Coronary artery (tissue), 2 donors: ENCODE measurements at regions not wholly inside any gene's neighbourhood (a gene's known extent, or its start where the extent isn't known, plus 50 kb on each side); places are given as distances from the start of the nearest gene placed in this dataset.

ENCODE experiments used
- DNase-seq: peaks from one replicate; pipeline ENCODE4 v3.0.0-alpha.2; 2017; ENCODE audit warnings: low spot score
- H3K27ac ChIP-seq, 2 donors: fragments of 200-600 bp; sonication (generic); one replicate each; pipeline ENCODE4 v1.5.1; 2016 to 2019
- H3K4me3 ChIP-seq: fragments of 200-600 bp; sonication (generic); 2 replicates; pipeline ENCODE4 v1.5.1; 2016; ENCODE audit warnings: mild to moderate bottlenecking, moderate library complexity
- TF ChIP-seq, protein P1 (sequence below): fragments of 200-600 bp; sonication (generic); IDR thresholded peaks from one replicate; pipeline ENCODE4 v1.5.1; 2019; ENCODE audit warnings: antibody characterized with exemption

DNA sequence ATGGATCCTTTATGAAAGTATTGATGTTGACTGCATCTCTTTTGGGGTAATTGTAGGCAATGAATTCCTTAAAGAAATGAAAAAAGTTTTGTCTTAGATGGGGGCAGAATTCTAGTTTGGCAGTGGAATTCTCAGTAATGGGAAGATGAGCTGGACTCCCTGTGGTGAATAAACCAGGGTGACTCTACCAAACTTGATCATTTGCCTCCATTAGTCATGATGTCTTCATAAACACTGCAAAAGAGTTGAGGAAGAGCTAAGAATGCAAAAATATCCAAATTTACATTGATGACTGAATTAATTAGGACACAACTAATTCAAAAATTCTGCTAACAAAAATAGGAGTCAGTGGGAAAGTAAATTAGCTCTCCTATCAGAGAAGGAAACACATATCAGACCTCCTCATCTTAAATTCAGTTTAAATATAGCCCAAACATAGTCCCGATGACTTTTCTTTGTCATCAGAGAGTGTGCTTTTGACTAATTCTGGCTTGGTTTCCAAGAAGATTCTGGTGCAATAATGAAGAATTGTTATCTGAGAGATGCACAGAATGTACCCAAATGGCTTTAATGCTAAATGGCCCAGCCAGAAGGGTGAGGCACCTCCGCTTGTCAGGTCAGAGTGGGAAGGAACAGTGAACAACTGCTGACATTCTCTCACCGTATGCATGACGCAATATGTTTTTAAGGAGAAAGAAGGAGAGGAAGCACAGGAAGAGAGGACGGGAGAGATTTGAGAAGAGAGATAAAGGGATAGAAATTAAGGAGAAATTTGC is 525.1 kb downstream of the LMO4 start:
- TF ChIP-seq, protein P1, sequence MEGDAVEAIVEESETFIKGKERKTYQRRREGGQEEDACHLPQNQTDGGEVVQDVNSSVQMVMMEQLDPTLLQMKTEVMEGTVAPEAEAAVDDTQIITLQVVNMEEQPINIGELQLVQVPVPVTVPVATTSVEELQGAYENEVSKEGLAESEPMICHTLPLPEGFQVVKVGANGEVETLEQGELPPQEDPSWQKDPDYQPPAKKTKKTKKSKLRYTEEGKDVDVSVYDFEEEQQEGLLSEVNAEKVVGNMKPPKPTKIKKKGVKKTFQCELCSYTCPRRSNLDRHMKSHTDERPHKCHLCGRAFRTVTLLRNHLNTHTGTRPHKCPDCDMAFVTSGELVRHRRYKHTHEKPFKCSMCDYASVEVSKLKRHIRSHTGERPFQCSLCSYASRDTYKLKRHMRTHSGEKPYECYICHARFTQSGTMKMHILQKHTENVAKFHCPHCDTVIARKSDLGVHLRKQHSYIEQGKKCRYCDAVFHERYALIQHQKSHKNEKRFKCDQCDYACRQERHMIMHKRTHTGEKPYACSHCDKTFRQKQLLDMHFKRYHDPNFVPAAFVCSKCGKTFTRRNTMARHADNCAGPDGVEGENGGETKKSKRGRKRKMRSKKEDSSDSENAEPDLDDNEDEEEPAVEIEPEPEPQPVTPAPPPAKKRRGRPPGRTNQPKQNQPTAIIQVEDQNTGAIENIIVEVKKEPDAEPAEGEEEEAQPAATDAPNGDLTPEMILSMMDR, result no peak
- no peak for DNase-seq
- H3K27ac ChIP-seq, result no peak overlapping the region
- H3K4me3 ChIP-seq, result no peak overlapping the region

DNA sequence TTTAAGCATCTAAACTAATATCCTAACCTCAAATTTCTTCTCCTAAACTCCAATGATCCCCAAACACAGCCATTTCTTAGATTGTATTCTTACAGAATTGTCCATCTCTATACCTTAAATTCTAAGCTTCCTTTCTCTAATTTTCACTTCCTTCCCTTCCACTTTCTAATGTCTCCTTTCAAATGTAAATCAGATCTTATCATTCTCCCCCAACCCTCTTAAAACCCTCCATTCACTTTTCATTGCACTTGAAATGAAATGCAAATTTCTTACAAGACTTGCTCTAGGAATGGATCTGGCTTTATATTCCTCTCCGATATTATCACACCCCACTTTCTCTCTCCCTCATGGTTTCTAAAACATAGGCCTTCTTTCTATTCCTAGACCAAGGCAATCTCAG is 534.6 kb downstream of the LMO4 start:
- DNase-seq, result no peak
- Histone ChIP-seq H3K4me3 (no peak overlapping the region), H3K27ac (no peak overlapping the region)
- TF ChIP-seq, protein P1, result no peak

DNA sequence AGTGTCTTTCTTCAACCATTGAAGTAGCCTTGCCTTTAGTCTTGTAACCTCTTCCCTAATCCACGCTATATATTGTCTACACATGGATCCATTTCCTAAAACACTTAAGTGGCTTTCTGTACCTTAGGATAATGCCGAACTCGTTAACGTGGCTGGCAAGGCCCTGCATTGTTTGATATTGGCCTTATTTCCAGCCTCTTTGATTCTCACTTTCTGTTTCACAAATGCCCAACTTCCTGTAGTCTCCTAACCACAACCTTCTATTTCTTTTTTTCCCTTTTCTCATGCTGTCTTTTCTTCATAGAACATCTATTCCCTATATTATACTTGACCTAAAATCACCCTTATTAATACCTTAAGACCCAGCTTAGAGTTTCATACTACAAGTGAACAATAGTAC is 536.0 kb downstream of the LMO4 start:
- Histone ChIP-seq H3K27ac (no peak overlapping the region), H3K4me3 (no peak overlapping the region)
- DNase-seq, result no peak
- TF ChIP-seq, protein P1, result no peak

DNA sequence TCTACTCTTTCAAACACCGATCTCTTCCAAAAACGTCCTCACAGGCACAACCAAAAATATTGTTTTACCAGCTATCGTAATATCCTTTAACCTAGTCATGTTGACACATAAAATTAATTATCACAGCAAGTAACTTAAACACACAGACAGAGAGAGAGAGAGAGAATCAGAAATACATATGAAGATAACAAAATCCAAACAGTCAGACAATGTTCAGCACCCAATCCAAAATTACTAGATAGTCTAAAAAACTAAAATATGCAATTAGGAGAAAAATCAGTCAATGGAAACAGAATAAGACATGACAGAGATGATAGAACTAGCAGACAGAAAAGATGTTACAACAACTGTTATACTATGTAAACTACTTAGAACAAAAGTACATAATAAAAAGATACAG is 537.7 kb downstream of the LMO4 start:
- H3K4me3 ChIP-seq, result no peak overlapping the region
- no peak for DNase-seq
- TF ChIP-seq, protein P1, result no peak
- H3K27ac ChIP-seq, result no peak overlapping the region

DNA sequence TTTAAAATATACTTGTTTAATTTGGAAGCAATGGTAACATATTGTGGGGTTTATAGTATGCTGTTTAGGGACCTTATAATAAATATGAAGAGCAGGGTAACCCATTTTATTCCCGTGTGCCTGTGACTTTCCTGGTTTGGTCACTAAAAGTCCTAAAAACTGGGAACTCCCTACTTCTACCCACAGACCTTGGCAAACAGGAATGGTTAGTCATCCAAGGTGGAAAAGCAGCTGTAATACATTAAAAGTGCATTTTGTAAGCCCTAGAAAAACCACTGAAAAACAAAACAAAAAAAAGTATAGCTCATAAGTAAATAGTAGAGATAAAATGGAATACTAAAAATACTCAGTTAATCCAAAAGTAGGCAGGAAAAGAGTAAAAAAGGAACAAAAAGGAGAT is 538.9 kb downstream of the LMO4 start:
- H3K4me3 ChIP-seq, result no peak overlapping the region
- no peak overlapping the region for H3K27ac ChIP-seq
- TF ChIP-seq, protein P1, result no peak
- no peak for DNase-seq

DNA sequence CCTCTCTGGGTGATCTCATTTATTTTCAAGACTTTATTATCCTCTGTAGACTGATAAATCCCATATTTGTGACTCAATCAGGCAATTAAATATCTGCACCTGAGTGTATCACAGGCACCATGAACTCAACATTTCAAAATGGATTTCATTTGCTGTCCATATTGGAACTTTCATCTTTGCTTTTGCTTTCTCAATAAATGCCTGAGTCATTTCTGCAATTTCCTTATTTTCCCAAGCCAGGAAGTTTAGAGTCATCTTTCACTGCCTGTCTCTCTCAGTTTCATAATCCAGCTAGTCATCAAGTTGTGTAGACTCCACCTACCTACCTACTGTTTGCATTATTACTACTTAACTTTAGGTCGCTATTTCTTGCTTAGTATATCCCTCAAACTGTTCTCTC is 540.9 kb downstream of the LMO4 start:
- no peak for DNase-seq
- TF ChIP-seq, protein P1, result no peak
- no peak overlapping the region for H3K27ac ChIP-seq
- H3K4me3 ChIP-seq, result no peak overlapping the region

DNA sequence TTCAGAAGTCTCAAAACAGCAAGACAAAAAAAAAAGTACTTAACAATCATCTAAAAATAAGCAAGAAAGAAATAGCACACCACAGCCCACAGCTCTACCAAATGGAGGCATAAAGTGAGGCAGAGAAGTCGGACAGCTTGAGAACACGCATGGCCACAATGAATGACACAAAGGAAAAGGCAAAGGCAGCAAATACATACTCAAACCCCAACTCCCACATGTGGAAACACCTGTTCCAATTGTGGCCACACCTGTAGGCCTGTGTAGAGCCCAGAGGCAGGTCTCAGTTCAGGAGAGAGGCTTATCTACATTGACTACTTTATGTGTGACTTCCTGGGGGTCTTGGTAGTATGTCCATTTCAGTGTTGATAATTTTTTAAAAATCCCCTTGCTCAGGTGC is 543.5 kb downstream of the LMO4 start:
- TF ChIP-seq, protein P1, result no peak
- Histone ChIP-seq H3K27ac (no peak overlapping the region), H3K4me3 (no peak overlapping the region)
- DNase-seq, result no peak
